HAP-1 (cell line): ENCODE measurements at regions not wholly inside any gene's neighbourhood (a gene's known extent, or its start where the extent isn't known, plus 50 kb on each side); places are given as distances from the start of the nearest gene placed in this dataset.

Experiments used
- DNase-seq, 2 experiments: peaks; one replicate each; pipeline ENCODE4 v3.0.0-alpha.2; 2016 to 2020; ENCODE audit warnings: low spot score in 2 of 2
- H3K27me3 ChIP-seq: fragments of 250-450 bp; sonication (Bioruptor Pico); 2 replicates; pipeline ENCODE4 v1.5.1; 2020; ENCODE audit warnings: low read depth, mild to moderate bottlenecking, moderate library complexity
- H3K36me3 ChIP-seq: fragments of 250-450 bp; sonication (Bioruptor Pico); replicated peaks from 2 replicates; pipeline ENCODE4 v1.5.1; 2020; ENCODE audit warnings: mild to moderate bottlenecking
- H3K4me1 ChIP-seq: fragments of 250-450 bp; sonication (Bioruptor Pico); 2 replicates; pipeline ENCODE4 v1.5.1; 2020; ENCODE audit warnings: mild to moderate bottlenecking
- H3K4me3 ChIP-seq: fragments of 250-450 bp; sonication (Bioruptor Pico); 2 replicates; pipeline ENCODE4 v1.5.1; 2020; ENCODE audit warnings: mild to moderate bottlenecking, moderate library complexity
- H3K9me3 ChIP-seq: fragments of 250-450 bp; sonication (Bioruptor Pico); 2 replicates; pipeline ENCODE4 v1.5.1; 2020; ENCODE audit warnings: mild to moderate bottlenecking, moderate library complexity
- in situ Hi-C: fragments of 300-500 bp; cut with MboI; formaldehyde crosslinking; loops from 3 replicates; pipeline ENCODE4 v1.14.3; 2020; ENCODE audit warnings: low sequenced_read_pairs, inconsistent platforms, mixed read lengths

- H3K36me3 ChIP-seq, result no peaks in the 10 kb centered on the region
- no peaks in the 10 kb centered on the region for H3K4me1 ChIP-seq
- no peak for DNase-seq
- no peaks in the 10 kb centered on the region for H3K9me3 ChIP-seq
- no peak overlapping the region for H3K4me3 ChIP-seq
- in situ Hi-C loops, result no loop called here
- no peaks in the 10 kb centered on the region for H3K27me3 ChIP-seq
Measured at GRCh38 chr15:95931619-95932018, 398.9 kb upstream of the NR2F2 start.

DNA sequence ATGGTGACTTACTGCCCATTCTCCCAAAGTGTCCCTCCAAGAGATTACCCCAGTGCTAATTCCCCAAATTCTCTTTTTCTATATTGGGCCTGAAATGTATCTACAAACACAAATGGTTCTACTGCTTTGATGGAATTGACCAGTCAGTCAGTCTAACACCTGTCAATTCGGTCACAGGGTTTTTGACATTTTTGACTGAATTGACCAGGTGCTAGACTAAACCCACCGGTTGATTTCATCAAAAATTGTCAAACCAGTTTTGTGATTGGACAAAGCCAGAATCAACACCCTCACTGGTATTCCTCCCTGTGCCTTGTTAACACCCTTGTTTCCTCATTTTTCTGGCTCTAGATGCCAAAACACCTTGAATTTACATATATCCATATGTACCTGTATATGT is 398.4 kb upstream of the NR2F2 start:
- no peak overlapping the region for H3K4me3 ChIP-seq
- H3K36me3 ChIP-seq, result no peaks in the 10 kb centered on the region
- no peak for DNase-seq
- no peaks in the 10 kb centered on the region for H3K27me3 ChIP-seq
- no peaks in the 10 kb centered on the region for H3K4me1 ChIP-seq
- H3K9me3 ChIP-seq, result no peaks in the 10 kb centered on the region
- in situ Hi-C loops, result no loop called here

- DNase-seq, result no peak
- H3K9me3 ChIP-seq, result no peaks in the 10 kb centered on the region
- no peaks in the 10 kb centered on the region for H3K27me3 ChIP-seq
- in situ Hi-C loops, result no loop called here
- no peaks in the 10 kb centered on the region for H3K36me3 ChIP-seq
- H3K4me3 ChIP-seq, result no peak overlapping the region
- H3K4me1 ChIP-seq, result no peaks in the 10 kb centered on the region
Measured at GRCh38 chr15:95932676-95933075, 397.8 kb upstream of the NR2F2 start.

DNA sequence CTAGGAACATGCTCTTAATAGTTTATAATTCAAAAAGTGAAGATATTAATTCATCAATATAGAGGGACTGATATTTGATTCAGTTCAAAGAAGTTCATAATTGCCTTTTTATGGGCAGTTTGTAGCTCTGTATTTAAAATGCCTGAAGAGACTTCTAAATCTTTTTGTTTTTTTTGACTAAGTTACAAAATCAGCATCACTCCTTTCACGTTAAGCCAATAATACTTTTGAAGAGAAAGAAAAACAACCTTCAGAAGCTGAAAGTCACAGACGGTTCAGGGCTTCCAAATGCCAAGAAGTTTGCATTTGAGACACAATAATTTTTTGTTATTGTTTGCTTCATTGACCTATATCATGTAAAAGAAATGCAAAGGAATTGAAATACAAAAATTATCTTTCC is 394.6 kb upstream of the NR2F2 start:
- Histone ChIP-seq H3K27me3 (no peaks in the 10 kb centered on the region), H3K9me3 (no peaks in the 10 kb centered on the region), H3K4me3 (no peak overlapping the region), H3K4me1 (no peaks in the 10 kb centered on the region), H3K36me3 (no peaks in the 10 kb centered on the region)
- in situ Hi-C loops, result no loop called here
- DNase-seq, result no peak

GRCh38 chr15:95937128-95937528 is 393.4 kb upstream of the NR2F2 start:
- no peak overlapping the region for H3K4me3 ChIP-seq
- no peaks in the 10 kb centered on the region for H3K4me1 ChIP-seq
- no peaks in the 10 kb centered on the region for H3K36me3 ChIP-seq
- no peaks in the 10 kb centered on the region for H3K27me3 ChIP-seq
- in situ Hi-C loops, result no loop called here
- no peak for DNase-seq
- no peaks in the 10 kb centered on the region for H3K9me3 ChIP-seq

DNA sequence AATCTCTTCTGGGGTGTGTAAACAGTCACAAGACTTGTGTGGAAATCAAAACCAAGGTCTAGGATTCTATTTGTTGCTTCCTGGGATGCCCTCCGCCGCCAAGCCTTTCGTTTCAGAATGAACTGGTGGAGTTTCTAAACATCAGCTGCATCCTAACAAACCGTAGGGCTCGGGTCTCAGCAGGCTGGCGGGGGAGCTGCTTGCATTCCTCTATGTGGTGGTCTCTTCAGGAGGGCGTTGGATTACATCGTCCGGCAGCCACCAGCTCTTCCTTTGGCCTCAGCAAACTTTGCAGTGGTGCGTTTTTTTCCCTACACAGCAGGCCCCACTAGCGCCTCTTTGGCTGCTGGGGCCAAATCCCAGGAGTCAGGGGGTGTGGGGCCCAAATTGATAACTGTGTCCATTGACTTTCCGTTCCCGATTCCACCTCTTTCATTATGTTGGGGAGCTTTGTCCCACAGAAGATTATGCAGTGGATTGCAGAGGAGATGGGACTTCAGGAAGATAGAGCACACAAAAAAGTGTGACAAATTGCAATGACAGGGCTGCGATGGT is 390.0 kb upstream of the NR2F2 start:
- in situ Hi-C loops, result no loop called here
- no peak for DNase-seq
- Histone ChIP-seq H3K27me3 (no peaks in the 10 kb centered on the region), H3K36me3 (no peaks in the 10 kb centered on the region), H3K4me1 (no peaks in the 10 kb centered on the region), H3K9me3 (no peaks in the 10 kb centered on the region), H3K4me3 (no peak overlapping the region)

DNA sequence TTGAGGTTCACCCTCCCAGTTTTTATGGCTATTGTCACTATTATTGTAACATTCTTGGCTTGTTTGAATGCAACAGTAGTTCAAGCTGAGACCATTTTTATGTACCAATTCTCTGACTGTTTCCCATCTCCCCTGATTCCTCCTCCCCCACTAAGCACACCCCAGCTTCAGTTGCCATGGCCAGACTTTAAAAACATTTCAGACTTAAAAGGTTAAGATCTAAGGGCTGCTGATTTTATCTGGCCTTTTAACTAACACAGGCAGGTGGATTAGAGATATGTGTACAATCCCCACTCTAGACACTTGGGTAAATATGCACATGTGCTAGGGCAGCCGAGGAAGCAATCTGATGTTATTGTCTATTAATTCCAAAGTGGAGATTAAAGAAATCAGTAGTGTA is 386.3 kb upstream of the NR2F2 start:
- no peaks in the 10 kb centered on the region for H3K36me3 ChIP-seq
- no peaks in the 10 kb centered on the region for H3K9me3 ChIP-seq
- DNase-seq, result no peak

DNA sequence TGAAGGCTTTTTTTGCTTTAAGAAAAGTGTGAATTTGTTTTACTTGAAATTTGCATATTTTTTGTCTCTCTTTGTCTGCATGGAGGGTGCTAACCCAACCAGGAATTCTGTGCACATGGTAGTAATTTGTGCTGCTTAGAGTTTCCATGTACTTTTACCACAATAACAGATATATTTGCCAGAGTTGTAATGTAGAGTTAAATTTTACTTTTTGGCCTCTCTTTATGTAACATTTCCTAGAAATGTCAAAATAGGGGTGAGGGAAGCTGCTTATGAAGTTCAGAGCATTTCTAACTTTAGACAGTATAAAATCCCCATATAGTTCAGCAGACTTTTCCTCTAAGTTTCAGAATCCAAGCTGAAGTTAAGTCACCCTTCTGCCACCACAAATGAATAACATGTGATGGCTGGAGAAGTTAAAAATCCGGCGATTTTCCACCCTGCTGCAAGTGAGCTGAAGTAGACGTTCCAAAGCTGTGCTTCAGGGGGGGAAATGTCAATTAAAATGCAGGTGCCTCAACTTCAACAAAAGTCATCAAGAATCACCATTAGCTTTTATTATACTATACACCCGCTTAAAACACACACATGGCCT is 385.7 kb upstream of the NR2F2 start:
- Histone ChIP-seq H3K36me3 (no peaks in the 10 kb centered on the region), H3K4me3 (no peak overlapping the region), H3K9me3 (no peaks in the 10 kb centered on the region), H3K4me1 (no peaks in the 10 kb centered on the region), H3K27me3 (no peaks in the 10 kb centered on the region)
- in situ Hi-C loops, result no loop called here
- no peak for DNase-seq

More for the DNA sequence above, 386.3 kb upstream of the NR2F2 start:
- in situ Hi-C loops, result no loop called here
- no peaks in the 10 kb centered on the region for H3K4me1 ChIP-seq
- no peak overlapping the region for H3K4me3 ChIP-seq
- H3K27me3 ChIP-seq, result no peaks in the 10 kb centered on the region

- in situ Hi-C loops, result no loop called here
- no peaks in the 10 kb centered on the region for H3K27me3 ChIP-seq
- no peaks in the 10 kb centered on the region for H3K9me3 ChIP-seq
- H3K4me3 ChIP-seq, result no peak overlapping the region
- H3K36me3 ChIP-seq, result no peaks in the 10 kb centered on the region
- H3K4me1 ChIP-seq, result no peaks in the 10 kb centered on the region
- DNase-seq, result no peak
Measured at GRCh38 chr15:95946241-95946640, 384.3 kb upstream of the NR2F2 start.

DNA sequence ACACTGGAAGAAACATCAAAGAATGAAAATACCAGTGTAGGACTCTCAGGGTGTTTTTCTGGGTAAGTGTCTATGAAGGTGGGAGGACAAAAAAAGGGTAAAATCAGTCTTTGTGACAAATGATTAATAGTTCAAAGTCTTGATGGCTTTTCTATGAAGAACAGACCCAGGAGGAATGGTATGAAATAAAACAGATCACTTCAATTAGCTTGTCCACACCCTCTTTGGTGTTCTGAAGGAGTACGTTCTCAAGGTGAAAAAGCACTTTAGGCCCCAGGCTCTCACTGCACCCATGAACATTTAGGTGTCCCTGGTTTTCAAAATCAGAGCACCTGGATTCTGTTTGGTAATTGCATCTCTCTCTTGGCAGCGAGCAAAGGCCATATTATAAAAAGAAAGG is 383.6 kb upstream of the NR2F2 start:
- in situ Hi-C loops, result no loop called here
- no peaks in the 10 kb centered on the region for H3K9me3 ChIP-seq
- DNase-seq, result no peak
- no peak overlapping the region for H3K4me3 ChIP-seq
- H3K4me1 ChIP-seq, result no peaks in the 10 kb centered on the region
- no peaks in the 10 kb centered on the region for H3K27me3 ChIP-seq
- H3K36me3 ChIP-seq, result no peaks in the 10 kb centered on the region

- in situ Hi-C loops, result no loop called here
- DNase-seq, result no peak
- no peaks in the 10 kb centered on the region for H3K36me3 ChIP-seq
- H3K9me3 ChIP-seq, result no peaks in the 10 kb centered on the region
- no peak overlapping the region for H3K4me3 ChIP-seq
- no peaks in the 10 kb centered on the region for H3K27me3 ChIP-seq
- H3K4me1 ChIP-seq, result no peaks in the 10 kb centered on the region
Measured at GRCh38 chr15:95948411-95948810, 382.1 kb upstream of the NR2F2 start.

DNA sequence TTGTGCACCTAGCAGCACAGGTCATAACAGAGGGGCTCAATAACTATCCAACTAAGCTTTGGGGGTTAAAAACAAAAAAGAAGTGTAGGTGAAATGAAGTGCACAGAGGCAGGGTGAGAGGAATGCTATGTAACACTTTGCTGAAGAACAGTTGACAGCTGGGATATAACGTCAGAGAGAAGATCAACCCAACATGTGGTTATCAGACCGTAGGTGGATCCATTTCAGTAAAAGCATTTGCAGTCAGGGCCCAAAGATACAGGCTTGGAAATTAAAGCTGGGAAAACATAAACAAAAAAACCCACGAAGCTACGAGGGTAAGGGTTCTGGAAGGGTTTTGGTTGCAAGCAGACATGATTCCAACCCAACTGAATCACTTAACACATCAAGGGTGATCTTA is 377.5 kb upstream of the NR2F2 start:
- in situ Hi-C loops, result no loop called here
- Histone ChIP-seq H3K4me1 (no peaks in the 10 kb centered on the region), H3K36me3 (no peaks in the 10 kb centered on the region), H3K4me3 (no peak overlapping the region), H3K27me3 (no peaks in the 10 kb centered on the region), H3K9me3 (no peaks in the 10 kb centered on the region)
- no peak for DNase-seq

DNA sequence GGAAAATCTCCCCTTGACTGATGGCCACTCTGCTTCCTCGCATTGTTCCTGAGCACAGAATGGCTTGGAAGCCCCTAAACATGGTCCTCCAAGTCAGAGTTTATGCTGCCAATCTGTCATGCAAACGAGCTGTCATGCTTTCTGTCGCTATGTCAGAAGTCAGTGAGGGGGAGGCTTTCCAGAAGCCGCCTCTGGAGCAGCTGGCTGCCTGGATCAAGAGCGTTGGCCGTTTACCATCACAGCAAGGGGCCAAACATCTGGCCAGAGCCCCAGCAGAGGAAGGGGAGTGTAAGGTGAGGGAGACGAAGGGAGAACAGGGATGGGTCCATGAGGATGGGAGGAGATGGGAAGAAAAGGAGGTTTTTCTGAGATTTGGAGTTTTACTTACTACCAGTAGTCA is 372.6 kb upstream of the NR2F2 start:
- H3K4me3 ChIP-seq, result no peak overlapping the region
- H3K36me3 ChIP-seq, result no peaks in the 10 kb centered on the region
- no peaks in the 10 kb centered on the region for H3K9me3 ChIP-seq
- no peaks in the 10 kb centered on the region for H3K27me3 ChIP-seq
- H3K4me1 ChIP-seq, result no peaks in the 10 kb centered on the region
- DNase-seq, result no peak
- in situ Hi-C loops, result no loop called here

GRCh38 chr15:95958382-95958781 is 372.1 kb upstream of the NR2F2 start:
- Histone ChIP-seq H3K4me1 (no peaks in the 10 kb centered on the region), H3K9me3 (no peaks in the 10 kb centered on the region), H3K36me3 (no peaks in the 10 kb centered on the region), H3K27me3 (no peaks in the 10 kb centered on the region), H3K4me3 (no peak overlapping the region)
- DNase-seq, result no peak
- in situ Hi-C loops, result no loop called here

DNA sequence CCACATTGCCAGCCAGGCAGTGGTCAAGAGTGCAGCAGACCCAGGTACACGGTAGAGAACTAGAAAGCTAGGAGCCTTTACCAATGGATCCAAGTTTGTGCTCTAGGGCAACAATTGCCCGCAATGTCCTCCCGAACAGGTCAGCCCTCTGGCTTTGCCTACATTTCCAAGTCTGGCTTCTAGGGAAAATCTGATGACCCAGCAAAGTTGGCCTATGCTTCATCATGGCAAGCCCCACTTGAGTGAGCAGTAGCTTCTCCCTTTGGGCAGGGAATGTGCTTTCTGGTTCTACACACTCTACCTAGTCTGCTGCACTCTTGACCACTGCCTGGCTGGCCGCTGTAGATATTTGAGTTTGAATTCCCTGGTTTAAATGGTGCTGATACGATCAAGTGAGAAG is 361.6 kb upstream of the NR2F2 start:
- Histone ChIP-seq H3K4me1 (no peaks in the 10 kb centered on the region), H3K4me3 (no peak overlapping the region), H3K9me3 (no peaks in the 10 kb centered on the region), H3K27me3 (peaks cover 3% of the 10 kb centered on the region; the same call in 1 of the 2 replicates), H3K36me3 (no peaks in the 10 kb centered on the region)
- in situ Hi-C loops, result no loop called here
- DNase-seq, result no peak
